GM06990 (cell line): ENCODE measurements at regions not wholly inside any gene's neighbourhood (a gene's known extent, or its start where the extent isn't known, plus 50 kb on each side); places are given as distances from the start of the nearest gene placed in this dataset.
"Not testable (repeated sequence)": the region's sequence is repeated elsewhere in the genome, so short reads cannot be mapped to it uniquely, and the experiment has no call there.

Source experiments
- DNase-seq: peaks from one replicate; pipeline ENCODE4 v3.0.0-alpha.2; 2011; ENCODE audit not compliant: insufficient read length; ENCODE audit errors: extremely low read depth
- H3K27me3 ChIP-seq: replicated peaks from 2 replicates; pipeline ENCODE4 v1.6.0; 2011; ENCODE audit warnings: low read length; ENCODE audit not compliant: control insufficient read depth, insufficient read depth
- H3K36me3 ChIP-seq: 2 replicates; pipeline ENCODE4 v1.5.1; 2011; ENCODE audit warnings: low read length; ENCODE audit not compliant: control insufficient read depth, insufficient read depth
- H3K4me3 ChIP-seq: replicated peaks from 2 replicates; pipeline ENCODE4 v1.5.1; 2011; ENCODE audit warnings: low read depth, mild to moderate bottlenecking, control low read depth, low read length
- TF ChIP-seq, protein P1 (sequence below): IDR thresholded peaks from 2 replicates; pipeline ENCODE4 v1.5.1; 2011; ENCODE audit warnings: low read length, control low read depth, mild to moderate bottlenecking, inconsistent platforms; ENCODE audit not compliant: insufficient read depth, poor library complexity, severe bottlenecking

DNA sequence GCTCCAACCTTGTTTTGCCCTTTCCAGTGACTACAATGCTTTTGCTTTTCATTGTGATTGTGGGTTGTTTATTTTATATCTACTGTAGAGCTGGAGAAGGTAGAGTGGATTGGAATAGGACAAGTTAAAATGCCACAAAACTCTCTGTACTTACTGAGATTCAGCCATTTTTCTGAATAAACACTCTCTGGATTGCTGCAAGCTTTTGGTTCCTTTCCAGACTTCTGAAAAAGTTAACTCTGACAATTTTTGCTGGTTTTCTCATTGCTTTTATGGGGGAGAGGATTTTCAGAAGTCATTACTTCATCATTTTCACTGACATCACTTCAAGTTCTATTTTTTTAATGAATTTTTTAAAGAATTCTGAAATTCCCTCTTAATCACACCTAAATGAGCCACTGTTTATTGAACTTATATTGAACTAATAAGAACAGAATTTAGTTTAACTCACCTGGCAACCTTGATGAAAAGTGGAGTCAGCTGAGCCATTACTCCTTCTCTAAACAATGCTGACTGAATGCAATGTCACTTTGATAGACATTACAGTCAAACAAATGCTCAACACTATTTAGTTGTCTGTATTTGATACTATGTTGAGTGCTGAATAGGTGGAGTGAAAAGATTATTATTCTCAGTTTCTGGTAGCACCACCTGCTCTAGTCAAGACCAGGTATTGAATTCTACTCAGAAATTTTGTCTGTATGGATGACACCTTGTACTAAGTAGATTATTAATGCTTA lies 303.5 kb downstream of the DLEU7 start:
- no peak for DNase-seq
- no peaks in the 10 kb centered on the region for H3K27me3 ChIP-seq
- TF ChIP-seq, protein P1, sequence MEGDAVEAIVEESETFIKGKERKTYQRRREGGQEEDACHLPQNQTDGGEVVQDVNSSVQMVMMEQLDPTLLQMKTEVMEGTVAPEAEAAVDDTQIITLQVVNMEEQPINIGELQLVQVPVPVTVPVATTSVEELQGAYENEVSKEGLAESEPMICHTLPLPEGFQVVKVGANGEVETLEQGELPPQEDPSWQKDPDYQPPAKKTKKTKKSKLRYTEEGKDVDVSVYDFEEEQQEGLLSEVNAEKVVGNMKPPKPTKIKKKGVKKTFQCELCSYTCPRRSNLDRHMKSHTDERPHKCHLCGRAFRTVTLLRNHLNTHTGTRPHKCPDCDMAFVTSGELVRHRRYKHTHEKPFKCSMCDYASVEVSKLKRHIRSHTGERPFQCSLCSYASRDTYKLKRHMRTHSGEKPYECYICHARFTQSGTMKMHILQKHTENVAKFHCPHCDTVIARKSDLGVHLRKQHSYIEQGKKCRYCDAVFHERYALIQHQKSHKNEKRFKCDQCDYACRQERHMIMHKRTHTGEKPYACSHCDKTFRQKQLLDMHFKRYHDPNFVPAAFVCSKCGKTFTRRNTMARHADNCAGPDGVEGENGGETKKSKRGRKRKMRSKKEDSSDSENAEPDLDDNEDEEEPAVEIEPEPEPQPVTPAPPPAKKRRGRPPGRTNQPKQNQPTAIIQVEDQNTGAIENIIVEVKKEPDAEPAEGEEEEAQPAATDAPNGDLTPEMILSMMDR, result no peak

DNA sequence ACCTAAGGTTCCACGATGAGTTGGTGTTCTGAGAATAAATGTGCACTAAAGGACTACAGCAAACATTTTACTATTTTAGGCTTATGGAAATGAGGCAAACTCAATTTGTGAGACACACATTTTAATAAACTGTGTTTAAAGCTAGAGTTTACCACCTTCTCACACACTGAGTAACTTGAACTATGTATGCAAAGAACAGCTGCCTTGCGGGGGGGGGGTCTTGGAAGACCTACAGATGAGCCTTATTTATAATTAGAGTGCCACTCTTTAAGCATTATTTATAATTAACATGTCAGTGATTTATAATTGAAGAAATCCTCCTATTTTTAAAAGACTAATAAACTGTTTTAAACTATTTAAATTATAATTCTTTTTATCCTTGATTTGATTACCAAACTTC lies 300.4 kb downstream of the DLEU7 start:
- TF ChIP-seq, protein P1, result no peak
- no peak for DNase-seq
- no peaks in the 10 kb centered on the region for H3K27me3 ChIP-seq
- no peak overlapping the region for H3K4me3 ChIP-seq
- no peaks in the 10 kb centered on the region for H3K36me3 ChIP-seq

More for the DNA sequence above, 303.5 kb downstream of the DLEU7 start:
- H3K4me3 ChIP-seq, result no peak overlapping the region
- no peaks in the 10 kb centered on the region for H3K36me3 ChIP-seq

DNA sequence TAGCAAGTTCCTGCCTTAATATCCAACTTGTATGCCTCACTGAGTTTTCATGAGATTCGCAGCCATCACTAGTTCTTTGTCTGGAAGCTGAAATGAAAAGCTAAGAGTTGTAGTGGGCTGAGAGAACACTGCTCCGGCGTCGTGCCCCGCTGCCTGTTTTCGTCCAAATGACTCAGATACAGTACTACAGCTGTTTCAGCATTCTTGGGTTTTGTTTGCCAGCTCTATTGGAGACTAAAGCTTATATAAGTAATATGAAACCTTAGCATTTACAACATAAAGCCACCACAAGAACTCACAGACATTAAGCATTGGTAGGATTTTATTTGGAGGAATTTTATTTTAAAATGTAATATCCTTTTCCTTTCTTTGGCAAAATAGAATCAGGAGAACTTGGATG lies 299.7 kb downstream of the DLEU7 start:
- H3K27me3 ChIP-seq, result no peaks in the 10 kb centered on the region
- no peaks in the 10 kb centered on the region for H3K36me3 ChIP-seq
- TF ChIP-seq, protein P1, result no peak
- no peak overlapping the region for H3K4me3 ChIP-seq
- no peak for DNase-seq

DNA sequence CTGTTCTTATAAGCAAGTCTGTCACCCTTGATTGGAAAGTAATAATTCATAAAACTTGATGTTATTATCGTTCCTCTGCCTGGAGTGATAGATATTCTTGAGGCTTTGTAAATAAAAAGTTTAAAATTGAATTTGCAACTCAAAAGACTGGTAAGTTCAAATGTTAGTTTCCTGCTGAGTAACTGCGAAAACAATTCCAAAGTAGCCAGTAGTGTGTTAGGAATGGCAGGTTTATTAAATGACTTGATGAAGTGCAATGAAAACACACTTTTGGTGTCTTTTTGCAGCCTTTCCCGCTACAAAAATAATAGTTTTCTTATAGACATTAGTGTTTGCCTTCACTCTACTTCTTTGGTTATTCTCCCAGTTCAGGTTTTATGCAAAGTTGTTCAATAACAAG lies 299.3 kb downstream of the DLEU7 start:
- Histone ChIP-seq H3K4me3 (no peak overlapping the region), H3K27me3 (no peaks in the 10 kb centered on the region), H3K36me3 (no peaks in the 10 kb centered on the region)
- no peak for DNase-seq
- TF ChIP-seq, protein P1, result no peak

DNA sequence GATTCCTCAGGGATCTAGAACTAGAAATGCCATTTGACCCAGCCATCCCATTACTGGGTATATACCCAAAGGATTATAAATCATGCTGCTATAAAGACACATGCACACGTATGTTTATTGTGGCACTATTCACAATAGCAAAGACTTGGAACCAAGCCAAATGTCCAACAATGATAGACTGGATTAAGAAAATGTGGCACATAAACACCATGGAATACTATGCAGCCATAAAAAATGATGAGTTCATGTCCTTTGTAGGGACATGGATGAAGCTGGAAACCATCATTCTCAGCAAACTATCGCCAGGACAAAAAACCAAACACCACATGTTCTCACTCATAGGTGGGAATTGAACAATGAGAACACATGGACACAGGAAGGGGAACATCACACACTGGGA lies 296.3 kb downstream of the DLEU7 start:
- not testable (repeated sequence) for H3K27me3 ChIP-seq, H3K36me3 ChIP-seq, H3K4me3 ChIP-seq, DNase-seq

DNA sequence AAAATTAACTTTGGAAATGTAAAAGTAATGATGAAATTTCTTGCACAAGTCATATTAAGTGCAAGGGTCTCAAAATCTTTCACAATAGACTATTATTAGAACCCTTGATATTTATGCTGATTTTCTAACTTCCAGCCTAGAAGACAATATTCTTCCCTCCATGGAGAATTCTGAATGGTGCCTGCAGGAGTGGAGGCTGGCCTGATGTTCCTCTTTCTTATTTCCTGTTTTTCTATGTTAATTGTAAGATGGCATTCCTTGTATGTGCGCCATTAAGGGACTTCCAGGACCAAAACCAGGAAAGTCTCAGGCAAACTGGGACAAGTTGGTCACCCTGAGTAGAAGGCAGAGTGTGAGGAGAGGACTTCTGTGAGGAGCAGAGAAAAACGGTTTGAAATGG lies 294.9 kb downstream of the DLEU7 start:
- TF ChIP-seq, protein P1, result no peak
- no peaks in the 10 kb centered on the region for H3K27me3 ChIP-seq
- no peaks in the 10 kb centered on the region for H3K36me3 ChIP-seq
- no peak for DNase-seq
- H3K4me3 ChIP-seq, result no peak overlapping the region
